Stimulated activated naive CD8-positive, alpha-beta T cell treated with anti-CD3 and anti-CD28 coated beads, Interleukin-15, amount 100 ng/mL, for 72 hours (primary cell): ENCODE measurements at regions not wholly inside any gene's neighbourhood (a gene's known extent, or its start where the extent isn't known, plus 50 kb on each side); places are given as distances from the start of the nearest gene placed in this dataset.

Source experiments
- ATAC-seq: fragments of 150-1000 bp; cut with Tn5 transposase; 2 replicates; pipeline ENCODE4 v1.10.0; 2021; ENCODE audit warnings: mild to moderate bottlenecking, moderate library complexity
- DNase-seq, 2 donors: peaks; one replicate each; pipeline ENCODE4 v3.0.0; 2021 to 2022
- H3K27ac Mint-ChIP-seq, 2 donors: one replicate each; pipeline ENCODE4 v1.8.0; 2022; ENCODE audit warnings: mild to moderate bottlenecking in 2 of 2, mixed read lengths in 2 of 2, moderate library complexity in 2 of 2
- H3K27me3 Mint-ChIP-seq: one replicate; pipeline ENCODE4 v1.8.0; 2022; ENCODE audit warnings: mixed read lengths
- H3K4me1 Mint-ChIP-seq: one replicate; pipeline ENCODE4 v1.8.0; 2022; ENCODE audit warnings: mild to moderate bottlenecking, mixed read lengths
- H3K4me3 Mint-ChIP-seq, 2 donors: one replicate each; pipeline ENCODE4 v1.8.0; 2022; ENCODE audit warnings: mild to moderate bottlenecking in 2 of 2, mixed read lengths in 2 of 2, moderate library complexity in 1 of 2
- H3K9me3 Mint-ChIP-seq, 2 donors: one replicate each; pipeline ENCODE4 v1.8.0; 2022; ENCODE audit warnings: mixed read lengths in 2 of 2

DNA sequence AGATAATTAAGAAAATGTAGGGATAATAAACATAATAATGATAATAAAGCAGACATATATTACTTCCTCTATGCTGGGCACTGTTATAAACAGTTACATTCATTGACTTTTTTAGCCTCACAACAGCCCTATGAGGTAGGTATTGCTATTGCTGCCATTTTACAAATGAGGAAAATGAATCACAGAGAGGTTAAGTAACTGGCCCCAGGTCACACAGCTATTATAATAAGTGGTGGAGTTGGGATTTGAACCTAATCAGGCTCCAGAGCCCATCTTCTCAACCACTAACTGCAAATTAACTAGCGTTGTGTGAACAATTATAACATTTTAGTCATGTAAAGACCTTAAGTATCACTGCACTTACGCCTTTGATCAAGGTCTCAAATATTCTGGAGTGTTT is 62.5 kb upstream of the PIK3CG start:
- DNase-seq = no peak
- no peaks in the 10 kb centered on the region for H3K27me3 Mint-ChIP-seq
- no peak for ATAC-seq
- no peak overlapping the region for H3K4me3 Mint-ChIP-seq
- H3K4me1 Mint-ChIP-seq = no peaks in the 10 kb centered on the region
- peaks cover 0 to 14% of the 10 kb centered on the region in 2 donors for H3K9me3 Mint-ChIP-seq
- H3K27ac Mint-ChIP-seq = no peak overlapping the region

- DNase-seq = no peak
- Mint-ChIP-seq H3K4me1 (peaks cover 3% of the 10 kb centered on the region), H3K4me3 (no peak overlapping the region)
Measured at GRCh38 chr7:106806556-106806955, 58.5 kb upstream of the PIK3CG start.

DNA sequence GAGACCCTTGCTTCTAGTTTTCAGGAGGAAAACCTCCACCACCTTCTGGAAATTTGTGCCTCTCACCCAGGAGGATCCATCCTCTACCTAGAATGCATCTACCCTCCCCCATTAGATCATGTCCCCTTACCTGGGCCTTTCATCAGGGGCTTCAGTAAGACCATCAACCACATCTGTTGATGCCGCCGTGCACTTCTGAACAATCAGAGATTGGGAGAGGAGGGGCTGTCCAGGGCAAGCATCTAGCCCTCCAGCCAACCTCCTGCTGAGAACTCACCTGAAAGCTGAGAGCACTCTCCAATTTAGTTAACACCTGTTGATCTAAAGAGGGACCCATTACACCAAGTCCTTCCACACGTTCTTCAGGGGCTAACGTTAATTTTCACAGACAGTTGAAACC is 57.6 kb upstream of the PIK3CG start:
- Mint-ChIP-seq H3K27me3 (no peaks in the 10 kb centered on the region), H3K4me3 (no peak overlapping the region), H3K4me1 (peaks cover 10% of the 10 kb centered on the region), H3K9me3 (peaks cover 0 to 5% of the 10 kb centered on the region in 2 donors), H3K27ac (peak overlapping the region in 1 of 2 donors; percentile 28)
- DNase-seq (no peak), ATAC-seq (no peak)

More at GRCh38 chr7:106806556-106806955, 58.5 kb upstream of the PIK3CG start:
- no peaks in the 10 kb centered on the region for H3K27me3 Mint-ChIP-seq
- no peak overlapping the region for H3K27ac Mint-ChIP-seq
- ATAC-seq = no peak
- peaks cover 0 to 5% of the 10 kb centered on the region in 2 donors for H3K9me3 Mint-ChIP-seq

DNA sequence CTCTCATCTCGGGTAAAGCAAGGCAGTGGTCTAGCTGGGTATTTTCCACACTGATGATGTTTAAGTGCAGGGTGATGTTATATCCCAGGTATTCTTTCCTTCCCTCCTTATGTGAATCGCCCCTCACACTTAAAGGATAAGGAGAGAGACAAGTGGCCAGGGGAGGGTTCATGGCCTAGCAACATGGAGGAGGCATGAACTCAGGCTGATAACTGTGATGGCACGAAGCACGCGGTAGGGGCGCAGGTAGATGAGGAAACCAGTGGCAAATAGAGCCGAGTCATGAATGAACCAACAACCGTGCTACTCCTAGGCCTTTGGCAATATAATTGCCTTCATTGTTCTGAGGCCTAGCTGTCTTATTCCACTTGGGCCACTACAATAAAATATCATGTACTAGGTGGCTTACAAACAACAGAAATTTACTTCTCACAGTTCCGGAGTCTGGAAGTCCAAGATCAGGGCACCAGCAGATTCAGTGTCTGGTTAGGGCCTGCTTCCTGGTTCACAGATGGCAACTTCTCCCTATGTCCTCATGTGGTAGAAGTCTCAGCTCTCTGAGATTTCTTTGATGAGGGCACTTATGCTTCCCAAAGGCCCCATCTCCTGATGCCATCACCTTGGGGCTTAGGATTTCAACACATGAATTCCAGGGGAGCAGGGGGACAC is 56.0 kb upstream of the PIK3CG start:
- ATAC-seq = no peak
- H3K4me1 Mint-ChIP-seq = peaks cover 10% of the 10 kb centered on the region
- no peak overlapping the region for H3K27ac Mint-ChIP-seq
- no peak overlapping the region for H3K4me3 Mint-ChIP-seq
- no peaks in the 10 kb centered on the region for H3K27me3 Mint-ChIP-seq
- no peak for DNase-seq
- peaks cover 0 to 5% of the 10 kb centered on the region in 2 donors for H3K9me3 Mint-ChIP-seq

- no peak overlapping the region for H3K27ac Mint-ChIP-seq
- peaks cover 10% of the 10 kb centered on the region for H3K4me1 Mint-ChIP-seq
- DNase-seq (no peak), ATAC-seq (no peak)
- no peaks in the 10 kb centered on the region for H3K27me3 Mint-ChIP-seq
- no peaks in the 10 kb centered on the region for H3K9me3 Mint-ChIP-seq
- H3K4me3 Mint-ChIP-seq = no peak overlapping the region
Measured at GRCh38 chr7:106811472-106811871, 53.6 kb upstream of the PIK3CG start.

DNA sequence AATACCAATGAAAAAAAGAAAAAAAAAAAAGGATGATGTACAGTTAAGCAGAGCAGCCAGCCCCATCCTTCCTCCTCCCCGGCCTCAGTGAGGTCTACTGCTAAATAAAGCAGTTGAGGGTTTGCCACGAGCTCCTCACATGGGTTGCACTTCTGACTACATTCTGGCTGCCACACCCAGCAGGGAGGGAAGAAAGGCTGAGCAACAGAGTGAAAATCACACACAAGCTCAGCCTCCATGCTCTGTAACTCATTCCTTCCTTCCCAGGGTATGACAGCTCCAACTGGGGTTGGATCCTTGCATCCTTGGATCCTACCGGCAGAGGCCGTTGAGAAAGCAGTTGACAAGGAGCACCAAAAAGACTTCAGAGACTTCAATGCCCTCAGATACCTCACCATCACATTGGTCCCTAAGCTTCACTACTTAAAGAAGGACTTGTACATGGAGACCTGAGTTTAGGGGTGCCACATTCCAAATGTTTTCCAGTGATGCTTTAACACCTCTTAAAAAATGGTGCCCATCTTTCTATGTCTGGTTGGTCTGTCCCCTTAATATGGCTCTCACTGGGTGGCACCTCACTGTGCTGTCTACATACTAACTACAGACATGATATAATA is 52.9 kb upstream of the PIK3CG start:
- DNase-seq = no peak
- ATAC-seq = no peak
- H3K27ac Mint-ChIP-seq = no peak overlapping the region

GRCh38 chr7:106813705-106814305 is 51.3 kb upstream of the PIK3CG start:
- Mint-ChIP-seq H3K4me3 (no peak overlapping the region), H3K27ac (no peak overlapping the region), H3K4me1 (peaks cover 10% of the 10 kb centered on the region), H3K27me3 (no peaks in the 10 kb centered on the region), H3K9me3 (no peaks in the 10 kb centered on the region)
- DNase-seq (no peak), ATAC-seq (no peak)

More for the DNA sequence above, 52.9 kb upstream of the PIK3CG start:
- no peaks in the 10 kb centered on the region for H3K27me3 Mint-ChIP-seq
- no peak overlapping the region for H3K4me3 Mint-ChIP-seq
- H3K9me3 Mint-ChIP-seq = no peaks in the 10 kb centered on the region
- peaks cover 10% of the 10 kb centered on the region for H3K4me1 Mint-ChIP-seq

- H3K27ac Mint-ChIP-seq = no peak overlapping the region
- H3K4me1 Mint-ChIP-seq = peaks cover 10% of the 10 kb centered on the region
- H3K9me3 Mint-ChIP-seq = no peaks in the 10 kb centered on the region
- no peaks in the 10 kb centered on the region for H3K27me3 Mint-ChIP-seq
- DNase-seq (no peak), ATAC-seq (no peak)
- H3K4me3 Mint-ChIP-seq = no peak overlapping the region
Measured at GRCh38 chr7:106814887-106815286, 50.2 kb upstream of the PIK3CG start.
